HG03432 (cell line): ENCODE measurements at regions not wholly inside any gene's neighbourhood (a gene's known extent, or its start where the extent isn't known, plus 50 kb on each side); places are given as distances from the start of the nearest gene placed in this dataset.

Experiments
- ATAC-seq: cut with Tn5 transposase; IDR thresholded peaks from one replicate; pipeline ENCODE4 v1.9.1; 2021; ENCODE audit warnings: mild to moderate bottlenecking, moderate library complexity; ENCODE audit not compliant: unreplicated experiment

- no peak for ATAC-seq
Observed at GRCh38 chr5:77846422-77847128, 70.4 kb upstream of the TBCA start.

- ATAC-seq = no peak
Observed at GRCh38 chr5:77845324-77845646, 69.1 kb upstream of the TBCA start.

- ATAC-seq = no peak
Observed at GRCh38 chr5:77844623-77845323, 68.6 kb upstream of the TBCA start.

- no peak for ATAC-seq
Observed at GRCh38 chr5:77844373-77844622, 68.2 kb upstream of the TBCA start.

- no peak for ATAC-seq
Observed at GRCh38 chr5:77843570-77844372, 67.6 kb upstream of the TBCA start.

- ATAC-seq = no peak
Observed at GRCh38 chr5:77842243-77842642, 66.1 kb upstream of the TBCA start.

- ATAC-seq = no peak
Observed at GRCh38 chr5:77841616-77842015, 65.5 kb upstream of the TBCA start.

GRCh38 chr5:77840930-77841329 lies 64.8 kb upstream of the TBCA start:
- ATAC-seq = no peak

GRCh38 chr5:77839691-77840090 lies 63.6 kb upstream of the TBCA start:
- no peak for ATAC-seq

GRCh38 chr5:77832938-77833337 lies 56.8 kb upstream of the TBCA start:
- ATAC-seq = no peak

- no peak for ATAC-seq
Observed at GRCh38 chr5:77832166-77832770, 56.1 kb upstream of the TBCA start.

GRCh38 chr5:77828445-77828844 lies 52.3 kb upstream of the TBCA start:
- no peak for ATAC-seq
